Fibroblast of lung (primary cell): ENCODE measurements at regions not wholly inside any gene's neighbourhood (a gene's known extent, or its start where the extent isn't known, plus 50 kb on each side); places are given as distances from the start of the nearest gene placed in this dataset.

Experiments
- DNase-seq, 2 donors: peaks; one replicate each; pipeline versions ENCODE4 v3.0.0 to v3.0.0-alpha.2; 2010; ENCODE audit warnings: low read depth in 2 of 2
- H2AFZ ChIP-seq: 2 replicates; pipeline ENCODE4 v1.5.1; 2012; ENCODE audit warnings: low read length, control low read depth, inconsistent platforms
- H3K27ac ChIP-seq: 2 replicates; pipeline ENCODE4 v1.5.1; 2011; ENCODE audit warnings: low read length, control low read depth; ENCODE audit not compliant: insufficient read depth
- H3K27me3 ChIP-seq: 2 replicates; pipeline ENCODE4 v1.5.1; 2011; ENCODE audit warnings: mild to moderate bottlenecking, low read length; ENCODE audit not compliant: control insufficient read depth, insufficient read depth
- H3K36me3 ChIP-seq: 2 replicates; pipeline ENCODE4 v1.5.1; 2011; ENCODE audit warnings: low read length; ENCODE audit not compliant: control insufficient read depth, insufficient read depth
- H3K4me1 ChIP-seq: 2 replicates; pipeline ENCODE4 v1.5.1; 2011; ENCODE audit warnings: low read length; ENCODE audit not compliant: control insufficient read depth, insufficient read depth; ENCODE audit errors: extremely low read depth
- H3K4me2 ChIP-seq: 2 replicates; pipeline ENCODE4 v1.5.1; 2011; ENCODE audit warnings: low read length, control low read depth; ENCODE audit not compliant: insufficient read depth; ENCODE audit errors: extremely low read depth
- H3K4me3 ChIP-seq, 4 experiments: fragments of 200-600 bp in 1 of 4; sonication (generic) in 1 of 4; replicated peaks in 1 of 4; 2 replicates each; pipeline ENCODE4 v1.5.1; 2011 to 2016; ENCODE audit warnings: low read length in 4 of 4, low read depth in 3 of 4, mild to moderate bottlenecking in 3 of 4, control low read depth in 2 of 4, inconsistent platforms in 1 of 4, mixed read lengths in 1 of 4; ENCODE audit not compliant: insufficient read depth in 1 of 4; ENCODE audit errors: control extremely low read depth in 1 of 4
- H3K79me2 ChIP-seq: 2 replicates; pipeline ENCODE4 v1.5.1; 2012; ENCODE audit warnings: mild to moderate bottlenecking, low read length, inconsistent platforms; ENCODE audit not compliant: control insufficient read depth, insufficient read depth
- H3K9ac ChIP-seq: 2 replicates; pipeline ENCODE4 v1.5.1; 2011; ENCODE audit warnings: mild to moderate bottlenecking, low read length, control low read depth; ENCODE audit not compliant: insufficient read depth
- H3K9me3 ChIP-seq: 2 replicates; pipeline ENCODE4 v1.5.1; 2012; ENCODE audit warnings: low read depth, low read length; ENCODE audit not compliant: control insufficient read depth, insufficient read depth
- H4K20me1 ChIP-seq: 2 replicates; pipeline ENCODE4 v1.5.1; 2011; ENCODE audit warnings: low read length; ENCODE audit not compliant: control insufficient read depth, insufficient read depth; ENCODE audit errors: extremely low read depth
- CTCF ChIP-seq, 2 donors: IDR thresholded peaks in 1 of 2; conservative IDR thresholded peaks in 1 of 2; 1 replicate in 1 of 2; 2 replicates in 1 of 2; pipeline ENCODE4 v1.5.1; 2011 to 2012; ENCODE audit warnings: low read length in 2 of 2, control low read depth in 1 of 2, inconsistent platforms in 1 of 2, low read depth in 1 of 2, mild to moderate bottlenecking in 1 of 2
- EZH2 ChIP-seq: IDR thresholded peaks from 2 replicates; pipeline ENCODE4 v1.5.1; 2012; ENCODE audit warnings: low read length, control low read depth, mild to moderate bottlenecking; ENCODE audit errors: missing control alignments

- Histone ChIP-seq H4K20me1 (no peaks in the 10 kb centered on the region), H2AFZ (no peak overlapping the region), H3K4me1 (no peaks in the 10 kb centered on the region), H3K4me2 (no peak overlapping the region), H3K36me3 (no peaks in the 10 kb centered on the region), H3K9ac (no peak overlapping the region), H3K27ac (no peak overlapping the region), H3K27me3 (no peaks in the 10 kb centered on the region), H3K79me2 (no peaks in the 10 kb centered on the region), H3K4me3 (no peak overlapping the region), H3K9me3 (no peaks in the 10 kb centered on the region)
- no peak for TF ChIP-seq CTCF (conservative IDR thresholded peaks at IDR 0.05 in 1 of 2, IDR thresholded peaks at IDR 0.05 in 1 of 2; ENCODE audit: low read depth in 1 of 2, low read length in 2 of 2)
- TF ChIP-seq EZH2: no peak
- DNase-seq: no peak
Observed at GRCh38 chr10:130409331-130409730, 273.1 kb downstream of the GLRX3 start.

- Histone ChIP-seq H3K9me3 (no peaks in the 10 kb centered on the region), H4K20me1 (no peaks in the 10 kb centered on the region), H3K79me2 (no peaks in the 10 kb centered on the region), H3K9ac (no peak overlapping the region), H3K4me2 (no peak overlapping the region), H3K4me3 (no peak overlapping the region), H2AFZ (no peak overlapping the region), H3K27me3 (no peaks in the 10 kb centered on the region), H3K4me1 (no peaks in the 10 kb centered on the region), H3K27ac (no peak overlapping the region), H3K36me3 (no peaks in the 10 kb centered on the region)
- no peak for DNase-seq
- TF ChIP-seq CTCF (conservative IDR thresholded peaks at IDR 0.05 in 1 of 2, IDR thresholded peaks at IDR 0.05 in 1 of 2; ENCODE audit: low read depth in 1 of 2, low read length in 2 of 2): no peak
- no peak for TF ChIP-seq EZH2
Observed at GRCh38 chr10:130409931-130410330, 273.7 kb downstream of the GLRX3 start.

- Histone ChIP-seq H3K4me2 (no peak overlapping the region), H3K4me3 (no peak overlapping the region), H3K9ac (no peak overlapping the region), H3K4me1 (no peaks in the 10 kb centered on the region), H2AFZ (no peak overlapping the region), H3K9me3 (no peaks in the 10 kb centered on the region), H3K79me2 (no peaks in the 10 kb centered on the region), H3K27me3 (no peaks in the 10 kb centered on the region), H4K20me1 (no peaks in the 10 kb centered on the region), H3K27ac (no peak overlapping the region), H3K36me3 (no peaks in the 10 kb centered on the region)
- DNase-seq: no peak
- TF ChIP-seq CTCF (conservative IDR thresholded peaks at IDR 0.05 in 1 of 2, IDR thresholded peaks at IDR 0.05 in 1 of 2; ENCODE audit: low read depth in 1 of 2, low read length in 2 of 2): no peak
- TF ChIP-seq EZH2: no peak
Observed at GRCh38 chr10:130411496-130412085, 275.4 kb downstream of the GLRX3 start.
